GM12892 (cell line): ENCODE measurements at regions not wholly inside any gene's neighbourhood (a gene's known extent, or its start where the extent isn't known, plus 50 kb on each side); places are given as distances from the start of the nearest gene placed in this dataset.

Source experiments
- POLR2A ChIP-seq: IDR thresholded peaks from 2 replicates; pipeline ENCODE4 v1.6.1; 2011; ENCODE audit warnings: low read depth, low read length, control low read depth
- POLR2AphosphoS5 ChIP-seq: IDR thresholded peaks from 2 replicates; pipeline ENCODE4 v1.6.1; 2011; ENCODE audit warnings: low read depth, low read length, control low read depth

- TF ChIP-seq POLR2A = no peak
- no peak for TF ChIP-seq POLR2AphosphoS5
These were observed 864.9 kb upstream of the ZWINT start for GRCh38 chr10:57225920-57226319.
